HG03095 (cell line): ENCODE measurements at regions not wholly inside any gene's neighbourhood (a gene's known extent, or its start where the extent isn't known, plus 50 kb on each side); places are given as distances from the start of the nearest gene placed in this dataset.
A peak's percentile ranks its signal among the peaks of the same experiment; 100 is the strongest.

Experiments
- ATAC-seq: cut with Tn5 transposase; IDR thresholded peaks from one replicate; pipeline ENCODE4 v1.9.1; 2021; ENCODE audit warnings: moderate library complexity; ENCODE audit not compliant: unreplicated experiment

- ATAC-seq = no peak
These were observed 174.8 kb downstream of the IBTK start for GRCh38 chr6:82072751-82073150.

- ATAC-seq = no peak
These were observed 175.4 kb downstream of the IBTK start for GRCh38 chr6:82072121-82072521.

GRCh38 chr6:82068721-82069120, 178.8 kb downstream of the IBTK start:
- ATAC-seq = no peak

GRCh38 chr6:82066991-82067411, 180.5 kb downstream of the IBTK start:
- peak; percentile 99 for ATAC-seq

- ATAC-seq = no peak
These were observed 181.3 kb downstream of the IBTK start for GRCh38 chr6:82066196-82066595.

- no peak for ATAC-seq
These were observed 184.0 kb downstream of the IBTK start for GRCh38 chr6:82063574-82063973.

GRCh38 chr6:82062219-82062618, 185.3 kb downstream of the IBTK start:
- no peak for ATAC-seq

GRCh38 chr6:82057846-82058554, 189.5 kb downstream of the IBTK start:
- ATAC-seq = no peak

GRCh38 chr6:82056567-82056966, 191.0 kb downstream of the IBTK start:
- no peak for ATAC-seq

GRCh38 chr6:82045965-82046756, 201.4 kb downstream of the IBTK start:
- no peak for ATAC-seq

GRCh38 chr6:82040405-82041221, 206.9 kb downstream of the IBTK start:
- no peak for ATAC-seq

- ATAC-seq = no peak
These were observed 208.9 kb downstream of the IBTK start for GRCh38 chr6:82038631-82039030.

- no peak for ATAC-seq
These were observed 212.0 kb downstream of the IBTK start for GRCh38 chr6:82035526-82035925.

- ATAC-seq = no peak
These were observed 213.8 kb downstream of the IBTK start for GRCh38 chr6:82033631-82034211.

GRCh38 chr6:82032444-82032843, 215.1 kb downstream of the IBTK start:
- ATAC-seq = no peak

GRCh38 chr6:82030761-82031503, 216.6 kb downstream of the IBTK start:
- ATAC-seq = no peak

GRCh38 chr6:82030301-82030700, 217.2 kb downstream of the IBTK start:
- ATAC-seq = no peak

- no peak for ATAC-seq
These were observed 222.3 kb downstream of the IBTK start for GRCh38 chr6:82025271-82025670.

GRCh38 chr6:82022614-82023129, 224.9 kb downstream of the IBTK start:
- no peak for ATAC-seq

- ATAC-seq = no peak
These were observed 229.8 kb downstream of the IBTK start for GRCh38 chr6:82017773-82018172.
